GM18909 (cell line): ENCODE measurements at regions not wholly inside any gene's neighbourhood (a gene's known extent, or its start where the extent isn't known, plus 50 kb on each side); places are given as distances from the start of the nearest gene placed in this dataset.

Experiments used
- ATAC-seq: cut with Tn5 transposase; IDR thresholded peaks from one replicate; pipeline ENCODE4 v1.9.1; 2021; ENCODE audit warnings: mild to moderate bottlenecking; ENCODE audit not compliant: unreplicated experiment, poor library complexity

GRCh38 chr20:57038608-57039440, 227.6 kb downstream of the BMP7 start:
- no peak for ATAC-seq

DNA sequence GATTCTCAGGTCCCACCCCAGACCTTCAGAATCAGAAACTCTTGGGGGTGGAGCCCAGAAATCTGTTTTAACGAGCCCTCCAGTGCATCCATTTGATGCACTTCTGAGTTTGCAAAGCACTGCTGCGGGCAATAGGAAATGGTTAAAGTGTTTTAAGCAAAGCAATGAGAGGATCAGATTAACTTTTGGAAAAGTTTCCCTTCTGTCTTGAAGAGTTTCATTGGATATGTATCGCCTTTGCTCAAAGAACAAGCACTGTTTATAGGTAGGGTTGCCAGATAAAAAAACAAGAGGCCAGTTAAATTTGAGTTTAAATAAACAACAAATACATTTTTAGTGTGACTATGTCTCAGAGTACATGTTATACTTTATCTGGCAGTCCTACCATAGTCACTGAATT, 226.0 kb downstream of the BMP7 start:
- ATAC-seq, result no peak

DNA sequence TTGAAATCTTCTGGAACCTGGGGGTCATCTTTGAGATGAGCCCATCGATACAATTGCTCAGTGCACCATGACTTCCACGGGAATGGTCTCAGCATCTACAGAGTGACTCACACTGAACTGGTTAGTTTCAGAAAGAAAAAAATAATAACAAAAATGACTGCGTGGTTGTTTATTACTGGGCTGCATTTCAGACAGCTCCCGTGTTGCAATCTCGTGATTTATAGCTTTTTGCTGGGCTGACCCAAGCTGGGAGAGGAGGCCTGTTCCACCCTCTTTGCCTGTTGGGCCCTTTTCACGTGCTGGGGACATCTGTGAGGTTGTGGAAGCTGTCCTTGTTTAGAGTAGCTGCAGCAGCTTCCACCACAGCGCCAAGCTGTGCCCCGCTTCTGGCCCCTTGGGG, 225.5 kb downstream of the BMP7 start:
- no peak for ATAC-seq

- no peak for ATAC-seq
Observed at GRCh38 chr20:57043091-57043490, 223.3 kb downstream of the BMP7 start.

DNA sequence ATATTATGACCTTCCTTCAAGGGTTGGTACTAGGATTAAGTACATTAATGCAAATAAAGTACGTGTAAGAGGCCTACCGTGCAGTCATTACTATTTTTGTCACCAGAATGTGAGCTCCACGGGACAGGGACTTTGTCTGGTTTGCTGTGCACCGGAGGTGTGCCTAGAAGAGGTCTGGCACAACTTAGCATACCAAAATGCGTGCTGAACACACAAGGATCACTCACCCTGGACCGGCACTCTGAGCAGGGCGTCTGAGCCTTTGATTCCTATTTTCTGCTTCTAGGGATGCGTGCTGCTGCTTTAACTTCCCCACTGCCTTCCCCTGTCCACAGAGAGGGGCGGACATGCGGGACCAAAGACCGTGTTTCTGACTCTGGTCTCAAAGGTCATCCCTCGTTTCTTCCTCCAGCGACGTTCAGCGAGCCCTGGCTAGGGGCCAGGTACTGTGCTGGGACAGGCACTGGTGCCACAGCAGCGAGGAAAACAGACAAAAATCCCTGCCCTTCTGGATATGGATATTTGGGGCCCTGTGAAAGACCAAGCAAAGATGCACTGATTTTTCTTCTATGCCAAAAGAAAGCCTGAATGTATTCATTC, 222.7 kb downstream of the BMP7 start:
- no peak for ATAC-seq

- ATAC-seq, result no peak
Observed at GRCh38 chr20:57047281-57048026, 219.0 kb downstream of the BMP7 start.

DNA sequence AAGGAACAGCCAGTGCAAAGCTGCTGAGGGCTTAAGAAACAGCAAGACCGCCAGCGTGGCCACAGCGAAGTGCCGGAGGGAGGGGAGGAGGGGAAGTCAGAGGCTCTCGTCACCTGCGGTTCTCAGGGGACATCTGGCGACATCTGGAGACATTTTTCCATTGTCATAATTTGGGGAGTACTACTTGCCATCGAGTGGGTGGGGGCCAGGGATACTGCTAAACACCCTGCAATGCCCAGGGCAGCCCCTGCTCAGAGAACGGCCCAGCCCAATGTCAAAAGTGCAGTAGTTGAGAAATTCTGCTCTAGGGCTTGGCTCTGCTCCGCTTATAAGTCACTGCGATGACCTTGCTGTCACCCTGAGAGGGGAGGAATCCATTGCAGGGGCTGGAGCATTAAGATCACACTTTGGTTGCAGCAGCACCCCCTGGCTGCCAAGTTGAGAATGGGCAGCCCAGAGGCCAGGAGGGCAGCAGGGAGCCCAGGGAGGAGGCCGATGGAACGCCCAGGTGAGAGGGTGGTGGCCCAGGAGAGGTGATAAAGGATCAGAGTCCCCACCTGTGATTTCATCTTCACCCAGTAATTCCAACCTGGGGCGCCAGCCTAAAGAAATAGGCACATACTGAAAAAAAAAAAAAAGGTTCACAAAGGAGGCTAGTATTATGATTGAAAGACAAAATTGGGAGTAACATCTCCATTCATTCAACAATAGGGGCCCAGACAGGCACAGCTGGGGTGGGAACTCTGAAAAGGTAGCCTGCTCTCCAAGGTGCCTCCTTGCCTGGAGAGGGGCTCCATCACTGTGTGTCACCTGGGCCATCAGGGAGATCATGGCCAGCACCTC, 218.2 kb downstream of the BMP7 start:
- ATAC-seq, result no peak

DNA sequence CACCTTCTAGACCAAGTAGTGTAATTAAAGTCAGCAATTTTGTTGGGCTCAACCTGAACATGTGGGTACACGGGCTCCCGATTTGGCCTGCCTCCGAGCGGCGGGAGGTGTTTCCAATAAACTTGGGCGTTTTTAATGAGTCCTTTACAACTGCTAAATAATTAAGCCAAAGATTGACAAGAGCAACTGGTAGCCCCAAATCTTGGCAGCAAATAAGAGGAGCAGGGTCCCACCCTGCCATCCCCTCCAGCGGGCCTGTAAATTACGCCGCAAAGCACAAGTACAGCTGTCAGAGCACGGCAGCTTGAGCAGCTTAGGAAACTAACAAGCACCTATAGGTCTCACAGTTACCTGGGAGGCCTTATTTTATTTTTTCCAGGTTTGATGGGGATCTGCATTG, 217.1 kb downstream of the BMP7 start:
- ATAC-seq, result no peak

GRCh38 chr20:57051096-57051495, 215.3 kb downstream of the BMP7 start:
- no peak for ATAC-seq

DNA sequence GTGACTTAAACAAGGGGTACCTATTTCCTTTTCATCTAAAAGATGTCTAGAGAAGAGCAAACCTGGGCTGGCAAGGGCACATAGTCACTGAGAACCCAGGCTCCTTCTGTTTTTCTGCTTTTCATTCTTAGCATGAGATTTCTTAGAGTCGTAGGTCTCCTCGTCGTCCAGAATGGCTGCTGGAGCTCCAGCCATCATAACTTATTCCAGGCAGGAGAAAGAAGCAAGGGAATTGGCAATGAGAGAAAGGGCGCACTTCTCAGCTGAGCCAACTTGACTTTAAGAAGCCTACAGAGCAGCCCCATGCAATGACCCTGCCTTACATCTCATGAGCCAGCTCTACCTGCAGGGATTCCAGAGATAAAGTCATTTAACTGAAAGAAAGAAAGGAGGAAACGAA, 213.4 kb downstream of the BMP7 start:
- ATAC-seq, result no peak

DNA sequence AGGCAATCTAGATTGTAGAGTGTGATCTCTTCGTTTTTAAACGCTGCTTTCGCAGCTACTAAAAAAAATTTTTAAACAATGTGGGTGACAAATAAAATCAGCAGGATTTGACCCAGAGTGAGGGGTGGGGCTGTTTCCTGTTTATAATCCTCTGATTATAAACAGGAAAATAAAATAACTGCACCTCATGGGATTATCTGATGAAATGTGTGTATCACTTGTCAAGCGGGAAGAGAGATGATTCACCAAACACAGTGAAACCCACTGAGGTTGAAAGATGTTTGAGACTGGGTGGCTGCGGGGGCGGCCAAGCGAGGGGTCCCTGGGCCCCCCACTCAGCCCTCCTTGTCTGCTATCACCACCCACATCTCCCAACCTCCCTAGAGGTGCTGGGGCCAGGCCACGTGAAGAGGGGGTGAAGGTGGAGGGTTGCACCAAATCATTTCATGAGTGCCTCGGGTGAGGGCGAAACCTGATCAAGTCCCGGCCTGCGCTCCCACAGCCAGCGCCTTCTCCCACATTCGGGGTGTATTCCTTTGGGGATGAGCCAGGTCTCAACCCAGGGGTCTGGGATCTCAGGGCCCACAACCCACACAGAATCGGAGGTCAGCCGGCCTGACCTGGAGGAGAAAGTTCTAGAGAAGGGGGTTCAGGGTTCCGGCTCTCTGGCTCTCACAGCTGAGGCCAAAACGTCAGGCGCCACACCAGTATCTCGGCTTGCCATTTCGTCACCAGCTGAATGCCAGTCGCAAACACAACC, 212.5 kb downstream of the BMP7 start:
- no peak for ATAC-seq

DNA sequence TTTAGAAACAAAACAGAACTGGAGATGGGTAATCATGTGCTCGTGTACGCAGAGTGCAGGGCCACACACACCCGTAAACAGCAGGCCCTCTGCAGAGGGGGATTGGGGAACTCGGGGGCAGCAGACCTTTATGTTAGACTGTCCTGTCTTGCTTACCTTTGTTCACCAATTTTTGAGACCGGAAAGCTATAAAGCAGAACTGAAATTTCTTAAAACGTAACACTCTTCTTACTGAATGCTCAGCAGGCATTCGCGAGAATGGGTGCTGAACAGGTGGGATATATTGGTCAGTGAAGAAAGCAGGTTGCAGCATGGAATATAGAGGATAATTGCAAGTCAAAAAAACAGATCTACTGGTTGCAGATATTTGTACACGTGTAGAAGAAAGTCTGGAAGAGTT, 211.1 kb downstream of the BMP7 start:
- ATAC-seq, result no peak

DNA sequence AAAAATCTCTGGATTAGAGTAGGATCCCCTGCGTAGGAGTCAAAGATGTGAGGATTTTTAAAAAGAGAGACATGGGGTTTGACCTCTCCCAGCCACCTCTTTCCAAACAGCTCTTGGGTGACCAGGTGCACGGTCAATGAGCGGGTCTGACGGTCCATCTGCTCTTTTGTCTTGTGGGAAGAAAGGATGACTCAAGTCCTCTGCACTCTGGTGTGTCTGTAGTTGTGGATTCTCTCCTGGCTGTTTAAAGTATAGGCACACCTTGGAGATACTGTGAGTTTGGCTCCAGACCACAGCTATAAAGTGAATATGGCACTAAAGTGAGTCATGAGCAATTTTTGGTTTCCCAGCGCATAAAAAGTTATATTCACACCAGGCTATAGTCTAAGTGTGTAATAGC, 209.8 kb downstream of the BMP7 start:
- no peak for ATAC-seq

DNA sequence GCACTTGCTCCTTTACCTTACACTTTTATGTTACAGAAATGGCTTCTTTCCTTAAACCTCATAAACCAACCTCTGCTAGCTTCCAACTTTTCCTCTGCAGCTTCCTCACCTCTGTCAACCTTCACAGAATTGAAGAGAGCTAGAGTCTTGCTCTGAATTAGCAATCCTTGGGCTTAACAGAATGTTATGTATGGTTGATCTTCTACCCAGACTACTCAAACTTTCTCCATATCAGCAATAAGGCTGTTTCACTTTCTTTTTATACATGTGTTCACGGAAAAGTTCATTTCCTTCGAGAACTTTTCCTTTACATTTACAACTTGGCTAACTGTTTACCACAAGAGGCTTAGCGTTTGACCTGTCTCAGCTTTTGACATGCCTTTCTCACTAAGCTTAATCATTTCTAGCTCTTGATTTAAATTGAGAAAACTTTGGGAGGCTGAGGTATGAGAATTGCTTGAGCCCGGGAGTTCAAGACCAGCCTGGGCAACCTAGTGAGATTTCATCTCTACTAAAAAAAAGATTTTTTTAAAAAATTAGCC, 207.3 kb downstream of the BMP7 start:
- no peak for ATAC-seq

- ATAC-seq, result no peak
Observed at GRCh38 chr20:57060407-57061050, 205.9 kb downstream of the BMP7 start.

DNA sequence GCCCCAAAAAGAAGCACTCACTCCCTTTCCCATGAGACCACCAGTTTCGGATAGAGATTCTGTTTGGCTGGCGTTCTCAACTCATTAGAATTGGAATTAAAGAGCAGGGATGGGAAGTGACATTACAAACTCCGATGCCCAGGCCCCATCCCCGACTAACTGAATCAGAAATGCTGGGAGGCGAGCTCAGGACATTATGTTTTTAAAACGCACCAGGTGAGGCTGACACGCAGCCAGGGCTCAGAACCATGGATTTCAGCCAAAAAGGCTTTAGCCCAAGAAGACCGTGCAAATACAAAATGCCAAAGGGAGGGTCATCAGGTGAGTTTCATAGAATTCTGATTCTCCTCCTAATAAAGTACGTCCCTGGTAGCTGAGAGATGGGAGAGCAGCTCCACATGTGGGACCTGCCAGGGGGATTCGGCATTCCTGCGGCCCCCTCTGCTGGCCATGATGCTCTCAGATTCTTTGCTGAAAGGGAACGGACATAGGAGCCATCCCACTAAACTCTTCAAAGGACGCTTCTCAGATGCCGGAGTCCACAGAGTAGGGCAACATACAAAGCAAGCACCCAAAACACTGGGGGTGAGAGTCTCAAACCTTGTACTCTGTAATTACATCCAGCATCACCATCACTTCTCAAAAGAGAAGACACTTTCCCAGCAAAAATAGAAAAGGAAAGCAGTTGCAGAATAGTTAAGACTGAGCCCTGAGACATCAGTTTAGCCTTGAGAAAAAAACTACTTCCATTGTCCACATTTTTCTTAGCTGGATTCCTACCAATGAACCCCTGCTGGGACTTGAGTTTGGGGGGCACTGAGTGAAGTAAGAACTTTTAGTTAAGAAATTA, 205.2 kb downstream of the BMP7 start:
- ATAC-seq, result no peak

DNA sequence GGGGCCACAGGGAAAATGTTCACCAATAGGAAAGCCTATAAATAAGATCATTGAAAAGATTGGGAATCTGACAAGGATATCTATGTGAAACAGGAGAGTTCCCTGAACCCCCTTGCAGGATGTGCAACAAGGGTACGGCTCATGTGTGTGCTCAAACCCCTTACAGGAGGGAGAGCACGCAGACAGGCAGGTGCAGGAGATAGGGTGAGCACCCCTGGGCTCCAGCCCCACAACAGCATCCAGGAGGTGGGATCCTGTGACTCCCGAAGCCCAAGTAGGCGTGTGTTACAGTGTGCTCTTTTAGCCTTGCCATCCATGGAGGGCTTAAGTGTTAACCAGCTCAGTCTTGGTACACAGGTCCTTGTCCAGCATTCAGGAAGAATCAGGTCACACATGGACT, 204.2 kb downstream of the BMP7 start:
- no peak for ATAC-seq

DNA sequence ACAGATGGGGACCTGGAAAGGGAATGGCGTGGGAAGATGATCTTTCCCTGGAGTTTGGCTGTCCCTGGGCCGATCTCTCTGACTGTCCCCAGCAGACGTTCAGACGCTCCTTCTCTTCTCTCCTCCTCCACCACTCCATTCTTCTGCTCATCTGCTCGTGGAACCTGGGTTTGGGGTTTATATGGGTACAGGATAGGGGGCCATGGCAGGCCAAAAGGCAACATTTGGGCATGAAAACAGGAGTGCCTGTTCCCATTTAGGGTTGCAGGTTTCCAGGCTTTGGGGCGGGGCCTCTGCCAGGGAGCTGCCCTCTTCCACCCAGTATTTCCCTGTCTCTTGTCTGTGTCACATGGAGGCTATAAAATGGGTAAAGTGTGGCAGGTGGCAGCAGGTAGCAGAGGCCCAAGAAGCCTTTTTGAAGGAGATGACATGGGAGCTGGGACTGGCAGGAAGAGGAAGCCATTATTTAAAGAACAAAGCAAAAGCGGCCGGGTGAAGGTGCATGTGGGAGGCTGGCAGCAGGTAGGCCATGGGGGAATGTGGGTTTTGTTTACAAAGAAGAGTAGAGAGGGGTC, 203.7 kb downstream of the BMP7 start:
- no peak for ATAC-seq
